ENCODE measurements at regions not wholly inside any gene's neighbourhood (a gene's known extent, or its start where the extent isn't known, plus 50 kb on each side); places are given as distances from the start of the nearest gene placed in this dataset.

DNA sequence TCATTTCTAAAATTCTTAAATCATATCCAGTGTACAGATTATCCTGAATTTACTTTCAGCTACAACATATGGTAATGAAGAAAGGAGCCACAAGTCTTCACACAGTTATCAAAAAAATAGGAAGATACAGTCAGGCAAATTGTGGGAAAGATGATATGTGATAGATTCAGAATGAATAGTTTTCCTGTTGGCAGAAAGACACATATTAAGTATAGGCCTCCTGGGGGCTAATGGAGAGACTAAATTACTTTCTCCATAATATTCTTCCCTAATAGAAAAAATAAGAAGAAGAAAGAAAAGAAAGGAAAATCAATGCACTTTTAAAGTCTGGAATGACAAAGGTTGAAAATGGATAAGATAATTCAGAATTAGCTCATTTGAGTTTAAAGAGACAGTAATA is 2073.5 kb downstream of the LRRC4C start:
- TF ChIP-seq TARDBP (IDR thresholded peaks at IDR 0.05): no peak
- no peak for TF ChIP-seq FOXA1 (IDR thresholded peaks at IDR 0.05)
- no peak for TF ChIP-seq SUZ12 (IDR thresholded peaks at IDR 0.05)
- no peak for TF ChIP-seq HDGF (IDR thresholded peaks at IDR 0.05; ENCODE audit: borderline replicate concordance)
